HG03558 (cell line): ENCODE measurements at regions not wholly inside any gene's neighbourhood (a gene's known extent, or its start where the extent isn't known, plus 50 kb on each side); places are given as distances from the start of the nearest gene placed in this dataset.

Experiments used
- ATAC-seq: cut with Tn5 transposase; IDR thresholded peaks from one replicate; pipeline ENCODE4 v1.9.1; 2021; ENCODE audit warnings: moderate number of reproducible peaks; ENCODE audit not compliant: unreplicated experiment; ENCODE audit errors: extremely low read depth

DNA sequence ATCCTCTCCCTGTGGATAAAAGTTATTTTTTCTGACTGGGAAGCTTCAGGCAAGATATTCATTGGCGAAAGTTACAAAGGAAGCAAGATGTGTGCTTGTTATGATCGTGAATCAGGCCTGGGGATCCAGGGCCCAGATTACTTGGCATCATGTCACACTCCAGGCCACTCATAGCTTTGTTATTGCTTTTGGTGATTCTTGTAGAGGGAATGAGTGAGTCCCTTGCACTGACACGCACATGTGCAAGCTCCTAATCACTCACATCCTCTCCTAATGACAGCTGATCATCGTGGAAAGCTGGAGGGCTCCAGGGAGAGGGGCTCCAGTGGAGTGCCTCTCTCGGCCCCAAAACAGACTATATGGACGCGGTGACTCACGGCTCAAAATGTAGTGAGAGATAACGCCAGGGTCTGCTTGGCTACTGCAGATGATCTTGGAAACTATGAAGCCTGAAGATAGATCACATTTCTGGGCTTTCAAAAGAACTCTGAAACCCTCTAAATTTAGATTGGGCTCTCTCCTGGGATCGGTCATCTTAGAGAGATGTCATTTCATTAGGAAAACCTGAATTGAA, 481.1 kb upstream of the USP24 start:
- ATAC-seq: no peak

DNA sequence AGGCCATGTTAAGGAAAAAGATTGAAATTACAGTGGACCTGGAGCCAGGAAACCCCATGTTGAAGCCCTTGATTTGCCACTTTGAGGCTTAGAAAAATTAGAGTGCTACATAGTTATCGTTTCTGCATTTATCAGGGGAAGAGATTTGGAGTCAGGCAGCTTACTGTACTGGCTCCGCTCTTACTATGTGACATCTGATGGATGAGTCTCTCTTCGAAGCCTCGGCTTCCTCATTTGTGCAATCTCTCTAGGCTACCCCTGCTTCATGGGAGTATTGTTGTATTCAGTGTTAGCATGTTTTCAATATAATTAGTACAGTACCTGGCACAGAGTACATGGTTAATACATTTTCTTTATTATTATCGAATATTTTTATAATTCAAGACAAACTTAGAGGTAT, 480.4 kb upstream of the USP24 start:
- no peak for ATAC-seq

DNA sequence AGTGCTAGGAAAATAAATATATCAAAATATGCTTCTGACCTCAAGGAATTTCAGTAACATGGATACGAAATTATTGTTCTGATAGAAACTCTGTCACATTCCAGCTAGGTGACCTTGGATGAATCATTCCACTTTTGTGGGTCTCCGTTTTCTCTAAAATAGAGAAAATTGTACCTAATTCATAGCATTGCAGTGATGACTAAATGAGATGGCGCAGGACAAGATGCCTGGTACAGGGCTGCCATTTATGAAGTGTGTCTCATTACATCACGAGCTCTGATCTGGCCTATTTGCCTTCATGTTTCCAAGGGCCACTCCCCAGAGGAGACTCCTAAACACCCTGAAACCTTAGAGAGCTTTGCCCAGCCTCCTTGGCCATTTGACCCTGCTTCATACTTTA, 480.0 kb upstream of the USP24 start:
- no peak for ATAC-seq

DNA sequence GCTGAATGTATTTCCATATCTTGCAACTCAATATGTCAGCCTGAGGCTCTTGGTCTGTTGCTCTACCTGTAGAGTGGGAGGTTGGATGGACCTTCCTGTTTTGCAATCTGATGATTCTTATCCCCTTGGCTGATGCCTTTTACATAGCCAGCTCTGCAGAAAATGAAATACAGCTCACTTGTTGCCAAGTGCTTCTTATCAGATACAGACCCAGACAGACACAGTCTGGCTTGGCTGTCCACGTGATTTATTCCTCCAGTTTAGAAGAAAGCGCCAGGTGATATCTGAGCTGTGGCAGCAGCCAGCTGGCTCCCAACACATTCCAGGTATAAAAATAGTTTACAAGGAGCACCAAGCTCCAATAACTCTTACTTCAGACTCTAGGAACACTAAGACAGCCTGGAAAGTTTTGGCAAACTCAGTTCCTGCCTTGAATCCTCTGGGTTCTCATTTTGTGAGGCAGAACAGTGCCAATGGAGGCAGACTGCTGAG, 479.2 kb upstream of the USP24 start:
- no peak for ATAC-seq

DNA sequence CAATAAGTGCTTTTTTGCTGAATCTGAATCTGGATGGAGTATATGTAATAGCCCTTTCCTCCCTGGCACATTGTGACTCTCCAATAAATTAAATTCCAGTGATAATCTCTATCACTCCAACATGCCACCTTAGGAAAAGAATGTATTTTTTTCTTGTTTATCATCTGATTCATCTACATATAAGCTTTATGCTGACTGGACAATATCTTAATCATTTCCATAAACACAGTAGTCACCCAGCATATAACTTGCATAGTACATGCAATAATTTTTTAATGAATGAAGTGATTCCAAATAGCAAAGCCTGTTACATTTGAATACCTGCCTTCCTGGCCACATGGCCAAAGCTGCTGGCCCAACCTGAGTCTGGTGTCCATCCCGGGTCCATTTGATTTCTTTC, 477.6 kb upstream of the USP24 start:
- no peak for ATAC-seq

DNA sequence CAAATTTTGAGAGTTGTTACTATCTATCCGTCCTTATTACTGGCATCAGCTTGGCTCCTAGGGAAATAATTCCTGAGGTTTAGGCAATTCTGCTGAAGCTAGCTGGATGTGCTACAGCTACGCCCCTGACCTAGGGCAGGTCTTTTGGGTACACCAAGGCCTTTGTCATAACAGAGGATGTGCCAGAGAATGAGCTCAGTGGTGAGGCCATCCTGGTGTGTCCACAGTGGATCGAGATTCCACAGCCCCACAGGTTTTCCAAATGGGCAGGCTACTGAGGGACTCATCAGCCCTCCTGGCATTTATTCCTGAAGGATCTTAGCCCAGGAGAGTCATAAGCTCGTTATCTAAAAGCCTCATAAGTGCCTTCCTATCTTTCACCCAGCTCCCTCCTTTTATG, 475.2 kb upstream of the USP24 start:
- ATAC-seq: no peak

DNA sequence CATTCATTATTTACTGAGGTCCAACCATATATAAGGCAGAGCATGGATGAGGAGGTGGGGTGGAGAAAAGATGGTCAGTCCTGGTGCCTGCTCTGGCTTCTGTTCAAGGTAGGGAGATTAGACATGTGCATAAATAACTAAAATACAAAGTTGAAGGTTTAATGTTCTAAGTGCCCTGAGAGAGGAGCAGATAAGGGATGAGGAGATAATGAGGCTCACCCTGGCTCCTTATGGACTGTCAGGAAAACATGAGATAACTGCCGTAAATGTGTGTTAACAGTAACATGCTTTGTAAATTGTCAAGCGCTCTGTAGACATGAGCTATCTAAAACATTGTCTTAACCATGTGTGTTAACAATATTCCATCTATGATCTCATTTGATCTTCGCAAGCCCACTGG, 474.6 kb upstream of the USP24 start:
- no peak for ATAC-seq

DNA sequence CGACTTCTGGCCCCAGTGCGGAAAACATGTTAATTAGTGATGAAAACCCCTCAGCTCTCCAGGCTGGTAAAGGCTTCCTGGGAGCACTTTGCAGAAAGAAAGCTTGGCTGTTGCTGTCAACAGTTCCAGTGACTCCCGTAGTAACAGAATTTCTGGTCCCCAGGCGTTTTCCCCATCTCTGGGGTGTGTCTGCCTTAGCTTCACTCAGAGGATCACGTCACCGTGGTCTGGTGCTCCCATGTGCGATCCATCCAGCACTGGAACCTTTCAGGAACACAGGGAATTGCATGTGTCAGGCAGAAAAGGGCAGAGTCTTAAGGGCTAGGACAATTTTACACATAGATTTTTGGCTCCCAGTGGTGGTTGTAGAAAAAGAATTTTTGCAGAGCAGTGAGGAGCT, 470.4 kb upstream of the USP24 start:
- no peak for ATAC-seq

DNA sequence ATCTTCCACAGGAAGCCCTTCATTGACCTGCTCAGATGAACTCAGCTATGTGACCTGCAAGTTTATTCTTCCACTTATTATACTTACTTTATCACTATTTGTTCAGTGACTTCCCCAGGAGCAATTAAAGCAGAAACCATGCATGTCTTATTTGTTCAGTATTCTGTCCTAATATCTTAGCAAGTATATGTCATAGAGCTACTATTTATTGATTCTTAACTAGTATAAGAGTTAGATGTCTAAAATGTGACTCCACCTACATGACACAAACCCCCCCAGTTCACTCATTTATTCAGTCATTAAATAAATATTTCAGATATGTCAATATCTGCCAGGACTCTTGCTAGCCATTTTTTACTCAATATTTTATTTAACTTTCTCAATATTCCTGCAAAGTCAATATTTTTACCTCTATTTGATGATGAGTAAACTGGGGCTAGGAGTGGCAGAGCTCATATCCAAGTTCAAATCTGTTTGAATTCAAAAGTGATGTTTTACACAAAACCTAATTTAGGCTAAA, 469.0 kb upstream of the USP24 start:
- no peak for ATAC-seq

DNA sequence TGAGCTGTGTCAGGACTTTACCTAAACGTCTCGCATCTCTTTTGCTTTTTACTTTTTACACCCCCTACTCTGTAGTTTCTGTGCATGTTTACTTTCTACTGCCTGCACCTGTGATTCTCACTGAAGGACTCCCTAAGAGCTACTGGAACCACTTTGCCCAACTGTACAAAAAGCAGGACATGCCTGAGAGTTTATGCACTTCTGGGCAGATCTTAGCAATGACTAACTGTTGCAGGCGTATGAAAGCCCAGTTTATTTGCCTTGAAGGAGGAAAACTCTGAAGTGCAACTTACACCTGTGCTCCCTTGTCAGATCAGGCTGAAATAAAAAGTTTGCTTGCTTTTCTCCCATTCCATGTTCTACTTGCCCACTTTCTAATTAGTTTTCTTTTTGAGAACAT, 467.0 kb upstream of the USP24 start:
- no peak for ATAC-seq

DNA sequence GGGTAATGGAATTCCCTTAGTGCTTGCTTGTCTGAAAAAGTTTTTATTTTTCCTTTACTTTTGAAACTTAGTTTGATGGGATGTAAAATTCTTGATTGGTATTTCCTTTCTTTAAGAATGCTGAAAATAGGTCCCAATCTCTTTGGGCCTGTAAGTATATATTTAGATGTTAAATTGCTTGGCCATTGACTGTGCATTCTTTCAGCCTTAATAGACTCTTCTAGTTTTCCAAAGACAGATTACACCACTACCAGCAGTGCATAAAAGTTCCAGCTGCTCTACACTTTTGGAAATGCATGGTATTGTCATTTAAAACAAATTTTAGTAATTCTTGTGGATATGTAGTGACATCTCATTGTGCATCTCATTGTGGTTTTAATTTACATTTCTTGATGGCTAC, 464.8 kb upstream of the USP24 start:
- no peak for ATAC-seq

DNA sequence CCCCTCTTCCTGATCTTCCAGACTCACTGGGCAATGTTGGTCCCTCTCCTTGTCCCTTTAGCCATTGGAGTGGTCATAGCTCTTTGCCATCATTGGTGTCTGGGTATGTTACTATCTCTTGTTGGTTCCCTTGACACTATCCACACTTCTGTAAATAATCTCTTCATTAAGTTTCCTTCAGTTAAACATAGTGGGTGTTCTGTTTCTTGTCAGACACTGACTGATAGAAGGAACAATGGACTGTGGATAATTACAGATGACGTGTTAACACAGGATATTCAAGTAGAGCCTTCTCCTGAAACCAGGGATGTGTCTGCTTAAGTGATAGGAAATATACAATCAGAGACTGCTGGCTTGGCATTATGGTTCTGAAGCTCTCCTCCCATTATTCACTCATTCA, 458.3 kb upstream of the USP24 start:
- no peak for ATAC-seq

DNA sequence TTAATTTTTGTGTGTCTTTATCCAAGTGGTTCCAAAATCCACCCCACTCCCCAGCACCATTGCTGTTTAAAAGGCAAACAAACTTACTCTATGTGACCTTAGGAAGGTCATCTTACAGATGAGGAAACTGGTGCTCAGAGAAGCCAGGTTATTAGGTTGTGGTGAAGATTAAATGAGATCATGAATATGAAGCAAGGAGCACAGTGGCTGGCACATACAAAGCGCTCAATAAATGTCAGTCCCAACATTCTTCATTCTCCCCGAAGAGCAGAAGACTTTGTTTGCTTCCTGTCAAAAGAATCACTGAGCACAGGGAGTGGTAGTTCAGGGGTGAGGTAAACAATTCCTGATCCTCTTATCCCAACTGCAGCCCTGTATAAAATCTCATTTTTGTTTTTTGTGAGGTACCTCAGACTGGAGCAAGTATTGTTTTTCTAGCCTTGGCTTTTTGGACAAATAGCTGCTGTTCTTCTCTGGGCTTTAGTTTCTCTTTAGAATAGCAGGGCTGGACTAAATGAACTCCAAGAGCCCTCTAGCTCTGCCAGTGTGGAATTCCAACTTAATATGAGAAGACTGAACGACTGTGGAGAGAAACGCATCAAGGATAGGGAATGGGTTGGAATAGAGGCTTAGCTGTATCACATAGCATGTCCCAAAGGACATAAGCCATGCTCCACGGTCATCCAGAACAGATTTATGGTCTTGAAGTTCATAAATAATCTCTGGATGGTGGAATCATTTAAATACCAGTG, 455.3 kb upstream of the USP24 start:
- ATAC-seq: no peak

DNA sequence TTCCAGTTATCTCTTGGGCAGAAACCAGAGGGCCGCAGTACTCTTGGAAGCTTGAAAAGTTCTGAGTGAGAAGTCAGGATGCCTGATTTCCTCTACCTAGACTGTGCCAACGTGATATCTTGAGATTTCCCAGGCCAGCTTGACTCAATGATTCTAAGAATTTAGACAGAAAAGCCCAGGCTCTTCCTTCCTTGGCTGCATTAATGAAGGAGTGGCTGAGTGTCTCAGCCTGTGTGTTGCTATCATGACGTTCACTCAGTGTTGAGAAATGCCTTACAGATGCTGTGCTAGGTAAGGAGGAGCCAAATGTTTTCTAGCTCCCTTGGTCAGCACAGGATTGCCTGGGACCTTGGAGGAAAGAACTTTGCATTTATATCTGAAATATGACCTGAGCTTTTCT, 454.1 kb upstream of the USP24 start:
- ATAC-seq: no peak

DNA sequence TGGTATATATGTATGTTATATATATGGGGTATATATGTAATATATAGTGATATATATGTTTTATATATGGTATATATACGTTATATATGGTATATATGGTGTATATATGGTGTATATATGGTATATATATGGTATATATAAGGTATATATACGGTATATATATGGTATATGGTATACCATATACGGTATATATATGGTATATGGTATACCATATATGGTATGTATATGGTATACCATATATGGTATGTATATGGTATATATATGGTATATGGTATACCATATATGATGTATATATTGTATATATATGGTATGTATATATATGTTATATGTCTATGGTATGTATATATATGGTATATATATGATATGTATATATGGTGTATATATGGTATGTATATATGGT, 447.7 kb upstream of the USP24 start:
- ATAC-seq: no peak

DNA sequence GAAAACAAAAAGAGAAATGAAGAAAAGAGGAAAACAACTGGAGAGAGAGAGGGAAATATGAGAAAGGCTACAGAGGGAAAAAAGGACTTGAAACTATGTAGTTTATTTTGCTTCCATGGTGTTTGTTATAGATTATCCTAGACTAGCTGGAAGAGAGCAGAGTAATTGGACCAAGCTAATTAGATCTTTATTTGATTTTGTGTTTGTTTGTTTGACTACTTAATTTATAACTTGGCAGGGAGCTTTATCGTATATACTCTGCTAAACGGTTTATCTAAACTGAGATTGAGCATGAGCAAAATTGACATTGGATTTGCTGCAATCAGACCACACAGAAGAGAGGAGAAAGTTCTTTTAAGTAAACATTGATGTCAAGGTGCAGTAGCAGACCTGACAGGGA, 443.8 kb upstream of the USP24 start:
- no peak for ATAC-seq

DNA sequence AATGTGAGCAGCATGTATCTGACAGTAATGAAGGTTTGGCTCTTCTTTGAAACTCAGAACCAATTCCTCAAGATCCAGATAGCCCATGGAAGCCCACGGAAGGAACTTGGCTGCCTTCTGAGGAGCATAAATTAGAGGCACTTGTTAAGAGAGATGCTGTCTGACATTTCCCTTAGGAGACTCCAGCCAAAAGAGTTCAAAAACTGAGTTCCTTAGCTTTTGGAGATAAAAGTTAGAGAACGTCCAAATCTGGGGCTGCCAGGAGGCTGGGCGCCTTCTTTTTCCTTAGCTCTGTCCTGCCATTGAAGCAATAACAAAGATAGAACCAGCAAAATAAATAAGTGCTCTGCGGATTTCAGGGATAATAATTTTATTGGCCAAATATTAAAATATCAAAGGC, 439.6 kb upstream of the USP24 start:
- no peak for ATAC-seq

DNA sequence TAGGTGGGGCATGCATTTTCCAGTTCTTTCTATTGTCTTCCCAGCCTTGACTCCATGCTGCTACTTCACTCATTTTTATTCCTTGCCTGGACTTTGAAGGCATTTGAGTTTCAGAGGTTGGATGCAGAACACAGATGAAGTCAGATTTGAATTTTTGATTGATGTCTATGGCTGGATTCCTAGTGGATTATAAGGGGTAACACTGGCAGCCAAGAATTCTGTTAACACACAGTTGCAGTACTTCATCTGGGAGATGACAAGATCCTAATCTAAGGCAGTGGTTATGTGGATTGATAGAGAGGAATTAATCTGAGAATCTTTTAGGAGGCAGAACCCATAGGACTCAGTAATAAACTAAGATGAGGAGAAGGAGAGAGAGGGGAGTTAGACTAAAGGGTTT, 439.0 kb upstream of the USP24 start:
- ATAC-seq: no peak

DNA sequence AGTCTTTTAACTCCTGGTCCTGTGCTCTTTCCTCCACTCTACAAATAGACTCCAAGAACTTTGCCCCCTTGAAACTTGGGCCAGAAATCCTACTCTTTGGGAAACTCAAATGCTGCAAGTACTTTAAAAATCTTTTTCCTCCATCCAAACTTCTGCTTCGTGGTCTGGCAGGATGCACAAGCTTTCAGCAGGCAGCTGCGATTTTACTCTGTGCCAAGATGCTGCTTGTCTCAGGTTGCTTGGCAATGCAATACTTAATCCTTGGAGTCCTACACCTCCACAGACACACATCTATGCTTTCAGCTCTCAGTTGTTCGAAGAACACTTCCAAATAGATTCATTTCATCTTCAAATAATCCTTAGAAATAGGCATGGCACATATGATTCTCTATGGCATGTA, 435.3 kb upstream of the USP24 start:
- no peak for ATAC-seq

DNA sequence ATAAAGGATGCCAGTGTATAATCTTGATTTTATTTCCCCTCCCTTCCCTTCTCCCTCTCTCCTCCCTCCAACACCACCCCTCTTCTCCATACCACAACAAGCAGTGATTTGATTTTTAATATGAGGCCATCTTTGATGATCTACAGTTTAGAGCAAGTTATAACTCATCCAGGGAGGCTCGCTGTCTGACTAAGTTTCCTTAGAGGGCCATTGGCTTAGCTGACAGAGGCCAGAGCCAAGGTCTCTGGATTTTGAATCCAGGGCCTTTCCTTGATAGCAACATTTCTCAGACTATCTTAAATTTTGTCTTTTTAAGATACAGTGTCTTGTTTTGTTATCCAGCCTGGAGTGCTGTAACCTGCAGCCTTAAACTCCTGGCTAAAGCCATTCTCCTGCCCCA, 431.0 kb upstream of the USP24 start:
- no peak for ATAC-seq

DNA sequence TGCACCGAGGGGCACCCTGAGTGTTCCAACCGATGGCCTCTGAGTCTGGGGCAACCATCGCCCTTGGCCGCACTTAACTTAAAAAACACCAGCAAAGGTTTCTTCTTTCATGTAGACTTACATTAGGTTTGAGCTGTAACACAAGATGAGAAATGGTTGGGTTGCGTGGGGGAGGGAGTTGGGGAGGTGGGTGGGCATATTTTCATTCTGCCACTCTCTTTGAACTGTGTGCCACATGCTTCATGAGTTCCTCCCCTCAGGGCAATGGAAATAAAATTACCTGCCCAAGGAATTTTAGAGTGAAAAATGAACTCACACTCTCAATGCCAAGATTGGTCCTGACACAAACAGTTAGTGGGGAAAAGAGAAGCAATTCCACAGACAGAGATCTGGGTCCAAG, 430.1 kb upstream of the USP24 start:
- ATAC-seq: no peak

DNA sequence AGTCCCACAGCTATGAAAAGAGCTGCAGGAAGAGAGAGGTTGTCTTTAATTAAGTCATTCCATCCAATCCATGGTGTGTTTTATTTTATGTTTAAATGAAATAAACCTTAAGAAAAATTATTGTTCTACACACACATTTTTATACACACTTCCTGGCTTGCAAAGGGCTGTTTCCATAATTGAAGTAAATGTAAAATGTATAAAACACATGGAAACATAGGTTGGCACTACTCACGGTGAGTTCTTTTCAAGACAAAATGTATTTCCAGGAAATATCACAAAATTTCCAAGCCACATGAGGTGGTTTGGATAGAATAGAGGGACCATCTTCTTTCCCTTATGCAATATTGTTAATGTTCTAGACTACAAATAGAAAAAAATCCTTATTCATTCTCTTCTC, 426.8 kb upstream of the USP24 start:
- ATAC-seq: no peak
